Fibroblast of skin of right quadriceps (primary cell): ENCODE measurements at regions not wholly inside any gene's neighbourhood (a gene's known extent, or its start where the extent isn't known, plus 50 kb on each side); places are given as distances from the start of the nearest gene placed in this dataset.
"Not testable (repeated sequence)": the region's sequence is repeated elsewhere in the genome, so short reads cannot be mapped to it uniquely, and the experiment has no call there.

Experiments
- DNase-seq: peaks from one replicate; pipeline ENCODE4 v3.0.0-alpha.2; 2013

GRCh38 chr12:131561891-131562684 lies 148.8 kb upstream of the SFSWAP start:
- no peak for DNase-seq

GRCh38 chr12:131564138-131564727 lies 146.7 kb upstream of the SFSWAP start:
- DNase-seq = not testable (repeated sequence)

GRCh38 chr12:131564845-131565244 lies 146.0 kb upstream of the SFSWAP start:
- DNase-seq = no peak

- no peak for DNase-seq
These were observed 145.4 kb upstream of the SFSWAP start for GRCh38 chr12:131565267-131566015.

GRCh38 chr12:131568336-131568735 lies 142.6 kb upstream of the SFSWAP start:
- DNase-seq = no peak

GRCh38 chr12:131570596-131570995 lies 140.3 kb upstream of the SFSWAP start:
- DNase-seq = no peak

- DNase-seq = no peak
These were observed 139.1 kb upstream of the SFSWAP start for GRCh38 chr12:131571827-131572226.

GRCh38 chr12:131572626-131573025 lies 138.3 kb upstream of the SFSWAP start:
- DNase-seq = no peak

GRCh38 chr12:131573631-131574394 lies 137.1 kb upstream of the SFSWAP start:
- DNase-seq = no peak

- DNase-seq = no peak
These were observed 136.5 kb upstream of the SFSWAP start for GRCh38 chr12:131574395-131574771.

GRCh38 chr12:131575371-131575770 lies 135.5 kb upstream of the SFSWAP start:
- no peak for DNase-seq

GRCh38 chr12:131576734-131577133 lies 134.2 kb upstream of the SFSWAP start:
- not testable (repeated sequence) for DNase-seq

GRCh38 chr12:131577766-131578165 lies 133.1 kb upstream of the SFSWAP start:
- DNase-seq = no peak

GRCh38 chr12:131578828-131579470 lies 131.9 kb upstream of the SFSWAP start:
- no peak for DNase-seq

- no peak for DNase-seq
These were observed 127.7 kb upstream of the SFSWAP start for GRCh38 chr12:131583090-131583712.

- no peak for DNase-seq
These were observed 124.6 kb upstream of the SFSWAP start for GRCh38 chr12:131586269-131586668.

GRCh38 chr12:131586761-131587160 lies 124.1 kb upstream of the SFSWAP start:
- no peak for DNase-seq

- DNase-seq = no peak
These were observed 123.3 kb upstream of the SFSWAP start for GRCh38 chr12:131587565-131587964.

- no peak for DNase-seq
These were observed 121.5 kb upstream of the SFSWAP start for GRCh38 chr12:131589221-131589897.

- no peak for DNase-seq
These were observed 120.9 kb upstream of the SFSWAP start for GRCh38 chr12:131589966-131590365.

- no peak for DNase-seq
These were observed 119.8 kb upstream of the SFSWAP start for GRCh38 chr12:131591136-131591535.
